ENCODE measurements at regions not wholly inside any gene's neighbourhood (a gene's known extent, or its start where the extent isn't known, plus 50 kb on each side); places are given as distances from the start of the nearest gene placed in this dataset.

DNA sequence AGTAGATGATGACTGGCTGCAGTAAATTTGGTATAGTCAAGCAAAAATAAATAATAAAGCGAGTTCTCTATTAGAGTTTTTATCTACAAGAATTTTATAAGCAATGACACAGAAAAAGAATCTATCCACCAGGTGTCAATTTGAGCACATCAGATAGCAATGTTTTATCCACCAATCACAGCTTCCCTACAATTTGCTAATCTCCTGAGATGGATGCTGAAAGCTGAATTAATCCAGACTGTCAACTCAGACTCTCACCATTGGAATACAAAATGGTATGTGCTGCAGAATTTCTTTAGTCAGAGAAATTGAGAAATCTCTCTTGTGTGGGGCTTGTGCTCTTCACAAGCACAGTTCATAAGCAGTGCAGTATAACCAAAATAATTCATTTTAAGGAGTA lies 888.9 kb upstream of the GHITM start:
- DNase-seq (ENCODE audit: low read depth in 2 of 2), result no peak

DNA sequence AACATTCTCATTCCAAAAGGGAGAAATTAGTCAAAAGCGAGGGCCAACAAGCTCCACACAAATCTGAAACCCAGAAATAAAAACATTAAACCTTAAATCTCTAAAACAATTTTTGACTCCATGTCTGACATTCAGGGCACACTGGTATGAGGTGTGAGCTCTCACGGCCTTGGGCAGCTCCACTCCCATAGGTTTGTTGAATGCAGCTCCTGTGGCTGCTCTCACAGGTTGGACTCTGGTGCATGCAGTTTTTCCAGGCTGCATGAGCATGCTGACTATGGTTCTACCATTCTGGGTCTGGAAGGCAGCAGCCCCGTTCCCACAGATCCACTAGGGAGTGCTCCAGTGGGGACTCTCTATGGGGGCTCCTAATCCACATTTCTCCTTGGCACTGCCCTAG lies 887.1 kb upstream of the GHITM start:
- DNase-seq (ENCODE audit: low read depth in 2 of 2), result no peak

DNA sequence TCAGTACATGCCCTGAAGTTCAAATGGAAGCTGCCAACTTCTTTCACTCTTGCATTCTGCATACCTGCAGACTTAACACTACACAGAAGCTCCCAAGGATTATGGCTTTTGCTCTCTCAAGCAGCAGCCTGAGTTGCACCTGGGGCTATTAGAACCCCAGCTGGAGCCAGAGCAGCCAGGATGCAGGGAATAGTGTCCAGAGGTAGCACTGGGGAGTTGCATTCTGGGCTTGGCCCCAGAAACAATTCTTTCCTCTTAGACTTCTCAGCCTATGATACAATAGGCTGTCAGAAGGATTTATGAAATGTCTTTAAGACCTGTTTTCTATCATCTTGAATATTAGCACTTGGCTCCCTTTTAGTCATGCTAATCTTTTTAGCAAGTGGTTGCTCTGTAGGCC lies 886.7 kb upstream of the GHITM start:
- no peak for DNase-seq (ENCODE audit: low read depth in 2 of 2)

DNA sequence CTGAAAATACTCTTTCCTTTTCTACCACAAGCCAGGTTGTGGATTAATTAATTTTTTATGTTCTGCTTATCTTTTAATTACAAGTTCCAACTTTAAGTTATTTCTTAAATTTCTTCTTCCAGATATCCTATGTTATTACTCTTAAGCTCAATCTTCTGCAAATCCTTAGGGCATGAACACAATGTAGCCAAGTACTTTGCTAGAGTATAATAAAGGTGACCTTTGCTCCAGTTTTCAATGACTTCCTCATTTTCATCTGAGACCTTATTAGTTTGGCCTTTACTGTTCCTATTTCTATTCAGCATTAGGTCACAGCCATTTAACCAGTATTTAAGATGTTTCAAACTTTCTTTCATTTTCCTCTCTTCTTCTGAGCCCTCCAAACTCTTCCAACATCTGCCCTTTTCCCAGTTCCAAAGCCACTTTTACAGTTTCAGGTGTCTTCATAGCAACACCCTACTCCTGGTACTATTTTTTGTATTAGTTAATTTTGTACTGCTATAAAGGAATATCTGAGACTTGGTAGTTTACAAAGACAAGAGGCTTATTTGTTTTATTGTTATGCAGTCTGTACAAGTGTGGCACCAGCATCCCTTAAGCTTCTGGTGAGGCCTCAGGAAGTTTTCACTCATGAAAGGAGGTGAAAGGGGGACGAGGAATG lies 886.2 kb upstream of the GHITM start:
- DNase-seq (ENCODE audit: low read depth in 2 of 2), result no peak

DNA sequence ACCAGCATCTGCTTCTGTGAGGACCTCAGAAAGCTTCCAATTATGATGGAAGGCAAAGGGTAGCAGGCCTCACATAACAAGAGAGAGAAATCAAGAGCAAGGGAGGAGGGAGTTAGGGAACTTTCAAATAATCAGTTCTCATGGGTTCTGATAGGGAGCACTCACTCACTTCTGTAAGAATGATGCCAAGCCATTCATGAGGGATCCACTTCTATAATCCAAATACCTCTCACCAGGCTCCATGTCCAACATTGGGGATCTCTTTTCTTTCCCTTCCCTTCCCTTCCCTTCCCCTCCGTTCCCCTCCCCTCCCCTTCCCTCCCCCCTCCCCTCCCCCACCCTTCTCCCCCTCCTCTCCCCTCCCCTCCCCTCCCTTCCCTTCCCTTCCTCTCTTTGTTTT lies 884.6 kb upstream of the GHITM start:
- DNase-seq (ENCODE audit: low read depth in 2 of 2), result no peak

DNA sequence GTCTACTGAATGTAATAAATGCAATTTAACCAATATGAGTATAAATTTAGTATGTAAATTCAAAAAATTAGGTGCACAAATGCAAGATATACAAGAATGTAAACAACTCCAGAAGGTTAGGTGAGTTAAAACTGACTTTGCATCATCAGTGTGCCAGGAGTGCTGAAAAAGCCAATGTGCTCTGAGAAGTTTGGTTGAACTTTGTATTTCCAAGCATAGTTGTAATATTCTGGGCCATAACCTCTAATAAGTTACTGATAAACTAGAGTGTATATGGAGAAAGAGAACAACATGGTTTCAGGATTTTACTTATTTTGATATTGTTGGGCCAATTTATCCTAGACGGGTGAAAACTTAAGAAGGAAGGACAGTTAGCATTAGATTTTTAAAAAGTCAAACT lies 876.9 kb upstream of the GHITM start:
- no peak for DNase-seq (ENCODE audit: low read depth in 2 of 2)

DNA sequence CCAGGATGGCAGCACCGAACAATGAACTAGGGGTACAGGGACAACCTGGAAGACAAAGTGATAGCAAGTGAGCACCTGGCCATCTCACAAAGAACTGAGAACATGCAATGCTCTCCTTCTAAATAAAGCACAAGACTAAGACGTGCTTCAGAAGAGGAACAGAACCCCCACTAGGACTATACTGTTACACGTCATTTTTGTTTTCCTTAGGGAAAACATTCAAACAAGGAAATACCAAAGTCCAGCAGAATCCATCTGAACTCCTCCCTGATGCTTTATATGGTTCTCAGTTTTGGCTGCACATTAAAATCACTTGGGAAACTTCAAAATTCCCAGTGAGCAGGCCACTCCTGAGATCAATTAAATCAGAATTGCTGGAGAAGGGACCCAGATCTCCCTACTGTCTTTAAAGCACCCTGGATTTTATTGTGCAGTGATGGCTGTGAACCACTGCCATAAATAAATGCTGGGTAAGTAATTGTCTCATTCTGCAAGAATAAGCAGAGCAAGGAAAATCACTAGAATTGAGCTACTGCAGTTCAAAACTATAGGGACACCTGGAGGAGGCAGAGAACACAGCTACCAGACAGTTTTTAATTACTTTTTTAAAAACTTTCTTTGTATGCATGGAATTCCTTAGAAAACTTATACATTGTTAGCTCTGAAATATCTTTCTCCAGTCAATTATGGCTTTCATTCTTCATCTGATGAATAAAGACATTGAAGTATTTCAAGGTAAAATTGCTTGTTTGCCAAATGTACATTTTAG lies 866.5 kb upstream of the GHITM start:
- DNase-seq (ENCODE audit: low read depth in 2 of 2), result no peak

DNA sequence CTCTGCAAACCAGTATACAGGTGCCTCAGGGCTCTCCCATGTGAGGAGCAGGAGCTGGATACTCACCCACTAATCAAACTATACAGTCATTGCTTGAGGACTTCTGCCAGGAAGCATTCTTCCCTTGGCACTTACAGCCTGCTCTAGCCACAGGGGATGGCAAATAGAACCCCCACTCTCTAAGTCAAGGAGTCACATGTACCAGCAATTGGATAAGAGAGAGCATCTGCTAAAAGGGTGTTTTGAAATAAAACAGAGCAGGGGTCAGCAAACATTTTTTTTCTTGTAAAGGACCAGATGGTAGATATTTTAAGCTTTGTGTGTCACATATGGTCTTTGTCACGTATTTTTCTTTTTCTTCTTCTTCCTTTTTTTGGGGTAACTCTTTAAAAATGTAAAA lies 865.2 kb upstream of the GHITM start:
- no peak for DNase-seq (ENCODE audit: low read depth in 2 of 2)

DNA sequence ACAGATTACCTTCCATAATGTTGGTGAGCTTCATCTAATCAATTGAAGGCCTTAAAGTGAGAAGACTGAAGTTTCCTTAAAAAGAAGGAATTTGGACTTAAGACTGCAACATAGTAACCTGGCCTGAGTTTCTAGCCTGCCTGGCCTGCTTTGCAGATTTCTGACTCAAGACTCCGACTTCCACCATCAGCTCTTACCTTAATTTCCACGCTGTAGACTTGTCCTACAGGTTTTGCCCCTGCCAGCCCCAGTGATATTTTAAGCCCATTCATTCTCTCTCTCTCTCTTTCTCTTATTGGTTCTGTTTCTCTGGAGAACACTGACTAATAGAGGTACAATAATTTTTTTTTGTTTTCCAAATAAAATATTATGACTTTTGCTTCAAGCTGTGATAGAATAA lies 862.3 kb upstream of the GHITM start:
- DNase-seq (ENCODE audit: low read depth in 2 of 2), result no peak

DNA sequence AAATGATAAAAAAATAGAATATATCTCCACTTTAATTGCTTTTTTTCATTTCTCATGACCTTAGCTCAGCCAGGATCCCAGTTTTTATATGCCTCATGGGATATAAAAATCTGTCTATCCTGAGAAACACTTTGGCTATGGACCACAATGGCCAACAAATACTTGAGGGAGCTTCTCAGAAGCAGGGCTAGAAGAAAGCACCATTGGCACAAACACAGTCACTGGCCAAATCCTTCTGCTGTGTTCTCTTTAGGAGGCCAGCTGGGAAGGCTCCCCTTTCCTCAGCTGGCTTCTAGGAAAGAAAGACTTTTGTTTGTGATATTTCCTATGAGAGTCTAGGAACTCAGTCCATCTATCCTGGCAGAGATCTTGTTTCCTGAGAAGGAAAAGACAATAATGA lies 856.2 kb upstream of the GHITM start:
- DNase-seq (ENCODE audit: low read depth in 2 of 2), result no peak

DNA sequence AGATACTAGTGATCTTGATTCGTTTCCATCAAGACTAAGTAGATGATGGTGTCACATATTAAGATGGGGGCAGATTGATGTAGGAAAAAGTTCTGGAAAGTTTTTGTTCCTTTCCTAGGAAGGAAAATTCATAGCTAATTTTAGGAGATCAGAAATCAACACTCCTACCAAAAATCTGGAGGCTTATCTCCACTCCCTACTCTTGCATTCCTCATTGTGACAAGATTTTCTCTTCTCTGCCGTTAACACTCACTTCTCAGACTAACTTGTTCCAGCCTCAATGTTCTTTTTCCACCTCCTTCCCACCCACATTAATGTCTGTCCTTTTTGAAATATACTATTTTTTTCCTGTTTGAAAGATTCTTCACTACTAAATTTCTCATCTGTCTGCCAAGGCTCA lies 851.9 kb upstream of the GHITM start:
- DNase-seq (ENCODE audit: low read depth in 2 of 2), result no peak

DNA sequence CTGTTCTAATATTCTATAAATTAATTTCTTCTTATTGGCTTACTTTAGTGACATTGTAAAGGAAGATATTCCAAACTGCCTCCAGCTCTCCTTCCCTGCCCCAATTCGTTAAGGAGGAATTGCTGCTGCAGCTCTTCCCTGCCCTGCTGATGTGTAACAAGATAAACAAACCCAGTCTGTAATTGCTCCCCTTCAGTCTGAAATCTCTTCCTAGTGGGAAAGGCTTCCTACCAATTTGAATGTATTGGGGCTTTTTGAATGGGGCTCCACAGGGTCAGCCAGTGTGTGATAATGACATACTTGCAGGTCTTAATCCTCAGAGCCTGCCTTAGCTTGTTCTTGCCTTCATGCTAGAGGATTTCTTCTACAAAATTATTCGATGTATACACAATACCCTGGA lies 849.9 kb upstream of the GHITM start:
- DNase-seq (ENCODE audit: low read depth in 2 of 2), result no peak

DNA sequence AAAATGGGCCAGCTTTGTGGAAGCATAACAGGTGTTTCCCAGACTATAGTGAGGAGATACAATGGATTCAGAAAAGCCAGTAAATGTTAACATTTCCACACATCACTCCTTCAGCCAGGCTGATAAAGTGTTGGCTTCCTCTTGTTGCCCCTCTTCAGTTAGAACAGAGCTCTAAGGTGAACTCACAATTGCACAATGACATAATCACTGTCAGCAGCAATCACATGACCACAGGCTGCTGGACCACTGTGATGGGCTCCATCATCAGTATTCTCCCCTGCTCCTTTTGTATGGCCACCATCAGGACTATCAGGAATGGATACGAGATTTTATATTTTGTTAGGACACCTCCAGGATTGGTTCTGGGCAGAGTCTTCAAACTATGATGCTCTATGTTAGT lies 849.4 kb upstream of the GHITM start:
- no peak for DNase-seq (ENCODE audit: low read depth in 2 of 2)

DNA sequence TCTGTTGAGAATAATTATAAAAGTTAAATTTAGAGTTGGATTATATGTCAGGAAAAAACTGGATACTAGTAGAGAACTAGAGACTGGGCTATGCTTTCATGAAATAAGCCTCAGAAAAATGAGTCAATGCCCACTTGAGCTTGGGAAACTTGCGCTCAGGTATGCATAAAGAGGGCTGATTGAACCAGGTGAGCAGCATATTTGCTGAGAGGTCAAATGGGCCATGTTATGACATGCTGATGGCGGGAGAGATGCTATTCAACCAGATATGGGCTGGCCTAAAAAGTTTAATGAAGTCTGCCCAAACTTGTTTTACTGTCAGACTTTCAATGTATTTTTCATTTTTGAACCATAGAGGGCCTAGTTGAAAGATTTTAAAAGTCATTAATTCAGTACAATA lies 837.6 kb upstream of the GHITM start:
- no peak for DNase-seq (ENCODE audit: low read depth in 2 of 2)

DNA sequence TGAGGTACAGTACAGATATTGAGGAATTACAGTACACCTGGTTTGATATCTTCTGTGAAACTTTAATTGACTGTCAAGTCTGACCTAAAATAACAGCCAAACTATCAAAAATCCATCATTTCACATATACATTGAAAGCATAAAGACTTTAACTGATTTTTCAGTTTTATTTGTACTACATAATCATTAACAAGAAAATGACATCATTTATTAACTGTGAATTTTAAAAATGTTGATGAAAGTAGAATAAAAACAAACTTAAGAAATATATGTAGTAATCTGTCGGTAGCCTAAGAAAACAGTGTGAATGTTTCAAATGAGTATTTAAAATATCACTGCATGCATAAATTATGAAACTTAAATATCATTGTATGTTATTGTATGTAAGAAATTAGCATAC lies 836.7 kb upstream of the GHITM start:
- no peak for DNase-seq (ENCODE audit: low read depth in 2 of 2)

DNA sequence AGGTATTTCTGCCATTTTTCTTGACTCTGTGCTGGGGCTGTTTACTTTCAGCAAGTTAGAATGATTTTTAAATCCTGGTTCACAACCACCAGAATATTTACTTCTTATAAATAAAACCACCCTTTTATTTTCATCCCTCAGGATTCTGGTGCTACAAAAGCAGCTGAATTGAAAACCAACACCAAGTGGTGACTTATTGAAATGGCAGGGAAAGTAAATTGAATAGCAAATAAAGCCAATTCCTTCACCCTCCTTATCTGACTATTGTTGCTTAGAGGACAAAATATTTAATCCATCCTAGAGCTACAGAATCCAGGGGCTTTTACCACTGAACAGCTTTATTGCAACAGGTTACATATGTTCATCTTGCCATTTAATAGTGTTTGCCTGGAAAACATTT lies 828.6 kb upstream of the GHITM start:
- DNase-seq (ENCODE audit: low read depth in 2 of 2), result no peak

DNA sequence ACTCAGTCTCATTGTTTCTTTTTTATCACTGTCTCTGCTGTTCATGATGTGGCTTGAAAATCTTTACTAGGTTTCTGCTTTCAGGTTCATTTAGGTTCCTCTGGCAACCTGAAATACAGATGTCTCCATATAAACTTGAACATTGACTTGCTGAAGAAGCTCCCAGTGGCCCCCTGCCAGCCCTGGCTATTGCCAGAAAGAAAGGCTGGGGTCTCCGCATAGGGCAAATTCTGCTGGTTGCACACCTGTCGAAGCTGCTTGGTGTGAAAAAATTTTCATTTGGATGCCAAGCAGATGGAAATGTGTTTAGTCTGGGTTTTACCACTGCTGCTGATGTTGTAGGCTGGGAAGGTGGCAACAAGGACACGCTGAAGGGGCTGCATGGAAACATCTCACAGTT lies 826.7 kb upstream of the GHITM start:
- DNase-seq (ENCODE audit: low read depth in 2 of 2), result no peak

DNA sequence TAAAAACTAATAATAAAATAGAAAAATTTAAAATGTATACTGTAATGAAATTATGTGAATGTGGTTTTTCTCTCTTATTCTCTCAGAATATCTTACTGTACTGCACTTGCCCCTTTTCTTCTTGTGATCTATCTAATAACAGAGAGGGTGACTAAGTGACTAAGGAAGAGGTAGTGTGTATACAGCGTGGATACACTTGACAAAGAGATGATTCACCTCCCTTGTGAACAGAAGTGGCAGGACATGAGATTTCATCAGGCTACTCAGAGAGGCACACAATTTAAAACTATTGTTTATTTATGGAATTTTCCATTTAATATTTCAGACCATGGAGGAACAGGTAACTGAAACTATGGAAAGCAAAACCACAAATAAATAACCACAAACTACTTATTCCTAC lies 806.6 kb upstream of the GHITM start:
- DNase-seq (ENCODE audit: low read depth in 2 of 2), result no peak

DNA sequence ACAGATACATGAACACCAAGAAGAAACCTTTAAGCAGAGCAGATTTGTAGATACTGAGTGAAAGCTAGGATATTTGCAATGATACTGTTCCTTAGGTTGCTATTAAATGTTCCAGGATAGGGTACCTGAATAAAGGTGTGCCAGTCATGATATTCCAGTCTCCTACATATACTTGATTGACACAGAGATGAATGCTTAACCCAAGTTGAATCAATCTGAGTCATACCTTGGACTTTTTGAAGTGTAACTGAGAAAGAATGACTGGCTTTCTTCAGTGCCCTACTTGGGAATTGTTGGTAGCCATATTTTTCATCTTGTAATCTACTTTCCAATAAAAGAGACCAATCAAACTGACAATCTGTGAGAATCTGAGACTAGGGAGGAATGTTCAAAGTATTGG lies 805.7 kb upstream of the GHITM start:
- DNase-seq (ENCODE audit: low read depth in 2 of 2), result no peak

DNA sequence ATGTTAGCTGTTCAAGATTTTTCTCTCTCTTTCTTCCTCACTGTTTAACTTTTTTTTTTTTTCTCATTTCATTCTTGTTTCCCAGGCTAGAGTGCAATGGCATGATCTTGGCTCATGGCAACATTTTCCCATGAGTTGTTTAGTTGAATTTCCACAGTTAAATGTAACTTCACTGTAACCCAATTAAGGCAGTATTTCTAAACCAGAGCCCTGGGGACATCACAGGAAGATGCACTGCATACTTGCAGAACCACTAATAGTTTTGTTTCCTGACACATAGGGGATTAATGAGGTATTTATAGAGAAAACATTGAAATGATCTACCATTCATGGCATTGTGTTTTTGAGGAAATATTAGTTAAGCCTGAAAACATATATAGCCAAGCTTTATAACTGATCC lies 795.6 kb upstream of the GHITM start:
- no peak for DNase-seq (ENCODE audit: low read depth in 2 of 2)

DNA sequence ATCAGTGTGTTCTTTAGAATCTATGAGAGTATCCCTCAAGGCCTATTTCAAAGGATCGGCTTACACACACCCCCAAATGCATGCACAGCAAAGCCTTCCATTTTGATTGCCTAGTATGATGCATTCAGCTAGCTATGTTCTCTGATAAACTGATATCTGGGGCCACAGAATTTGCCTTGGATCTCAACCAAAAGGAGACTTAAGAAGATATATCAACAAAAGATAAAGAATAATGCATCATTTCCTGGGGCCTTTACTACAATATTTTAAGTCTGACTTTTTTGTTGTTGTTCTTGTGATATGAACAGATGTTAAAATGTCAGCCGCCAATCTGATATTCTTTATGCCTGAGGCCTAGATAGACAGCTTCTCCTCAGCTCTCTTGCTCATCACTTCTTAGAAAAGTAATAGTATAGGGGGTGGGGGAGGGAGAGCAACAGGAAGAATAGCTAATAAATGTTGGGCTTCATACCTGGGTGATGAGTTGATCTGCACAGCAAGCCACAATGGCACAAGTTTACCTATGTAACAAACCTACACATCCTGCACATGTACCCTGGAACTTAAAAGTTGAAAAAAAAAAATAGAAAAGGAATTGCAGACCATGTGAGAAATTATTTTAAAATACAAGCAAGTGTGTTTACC lies 792.9 kb upstream of the GHITM start:
- no peak for DNase-seq (ENCODE audit: low read depth in 2 of 2)

DNA sequence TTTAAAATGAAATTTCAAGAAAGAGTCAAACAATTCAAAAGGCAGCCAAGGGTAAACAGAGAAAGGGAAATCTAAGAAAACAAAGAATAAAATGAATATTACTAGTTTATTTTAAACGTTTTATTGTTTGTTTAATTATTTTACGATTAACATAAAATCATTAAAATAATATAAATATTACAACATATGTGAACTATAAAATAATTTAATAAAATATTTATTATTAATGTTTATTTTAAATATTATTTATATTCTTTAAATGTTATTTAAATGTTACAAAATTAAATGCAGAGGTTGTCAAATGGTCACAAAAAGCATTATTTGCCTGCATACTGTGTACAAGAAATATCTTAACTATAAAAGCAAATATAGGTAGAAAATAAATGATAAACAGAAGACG lies 786.7 kb upstream of the GHITM start:
- no peak for DNase-seq (ENCODE audit: low read depth in 2 of 2)

DNA sequence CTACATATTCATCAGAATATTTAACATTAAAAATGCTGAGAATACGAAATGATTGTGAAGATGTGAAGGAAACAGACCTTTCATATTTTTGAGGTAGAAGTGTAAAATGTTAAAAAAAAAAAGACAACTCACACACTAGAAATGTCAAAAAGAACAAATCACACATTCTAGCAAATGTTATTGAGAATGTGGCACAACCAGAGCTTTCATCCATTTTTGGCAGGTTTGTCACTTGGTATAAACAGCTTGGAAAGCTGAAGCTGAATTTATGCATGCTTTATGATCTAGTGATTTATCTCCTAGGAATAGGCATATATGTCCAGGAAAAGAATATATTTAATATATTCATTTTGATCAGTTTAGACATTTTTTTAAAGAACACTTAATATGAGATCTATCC lies 784.9 kb upstream of the GHITM start:
- no peak for DNase-seq (ENCODE audit: low read depth in 2 of 2)
